ENCODE measurements at regions not wholly inside any gene's neighbourhood (a gene's known extent, or its start where the extent isn't known, plus 50 kb on each side); places are given as distances from the start of the nearest gene placed in this dataset.

DNA sequence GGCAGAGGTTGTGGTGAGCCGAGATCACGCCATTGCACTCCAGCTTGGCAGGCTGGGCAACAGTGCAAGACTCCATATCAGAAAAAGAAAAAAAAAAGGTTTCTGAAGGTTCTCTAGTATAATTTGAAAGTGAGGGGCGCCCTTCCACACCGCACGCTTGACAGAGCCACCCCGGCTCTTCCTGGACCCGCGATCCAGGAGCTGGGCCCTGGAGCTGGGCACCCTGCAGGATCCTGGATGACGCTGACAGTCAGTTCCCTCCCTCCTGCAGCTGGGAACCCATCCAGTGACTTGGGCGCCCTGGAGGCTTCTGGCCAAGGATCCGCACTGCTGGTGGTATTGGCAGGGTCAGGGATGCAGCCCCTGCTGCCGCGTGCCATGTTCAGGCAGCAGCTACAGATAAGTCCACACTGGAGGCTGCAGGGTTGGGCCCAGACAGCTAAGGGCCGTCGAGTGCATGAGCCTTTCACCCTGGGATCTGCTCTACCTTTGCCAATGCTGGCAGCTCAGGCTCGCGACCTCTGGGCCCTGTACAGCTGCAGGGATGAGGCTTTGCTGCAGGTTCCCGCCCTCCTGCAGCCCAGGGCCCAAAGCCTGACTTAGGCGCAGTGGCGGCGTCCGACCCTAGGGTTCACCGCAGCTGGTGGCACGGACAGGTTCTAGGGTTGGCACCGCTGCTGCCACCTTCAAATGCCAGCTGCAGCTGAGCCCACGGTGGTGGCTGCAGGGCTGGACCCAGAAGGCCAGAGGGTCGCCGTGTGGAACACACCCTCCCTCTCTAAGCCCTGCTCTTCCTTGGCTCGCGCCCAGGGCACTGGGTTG is 110.2 kb downstream of the OR13A1 start:
- Histone ChIP-seq H3K4me1 (no peaks in the 10 kb centered on the region), H3K9me3 (peaks cover 0 to 5% (median 0%) of the 10 kb centered on the region in 12 donors), H3K27ac (no peak overlapping the region), H3K4me3 (no peak overlapping the region), H3K27me3 (peaks cover 0 to 14% (median 6%) of the 10 kb centered on the region in 9 donors), H3K36me3 (no peaks in the 10 kb centered on the region)
- WGBS, 4 donors = 90 to 97% (median 93%) methylated on average over 17 to 30 of the region's 30 CpGs
- ATAC-seq = peak in 1 of 4 donors; percentile 22
- TF ChIP-seq POLR2A (IDR thresholded peaks at IDR 0.05) = no peak
- TF ChIP-seq, protein P1, sequence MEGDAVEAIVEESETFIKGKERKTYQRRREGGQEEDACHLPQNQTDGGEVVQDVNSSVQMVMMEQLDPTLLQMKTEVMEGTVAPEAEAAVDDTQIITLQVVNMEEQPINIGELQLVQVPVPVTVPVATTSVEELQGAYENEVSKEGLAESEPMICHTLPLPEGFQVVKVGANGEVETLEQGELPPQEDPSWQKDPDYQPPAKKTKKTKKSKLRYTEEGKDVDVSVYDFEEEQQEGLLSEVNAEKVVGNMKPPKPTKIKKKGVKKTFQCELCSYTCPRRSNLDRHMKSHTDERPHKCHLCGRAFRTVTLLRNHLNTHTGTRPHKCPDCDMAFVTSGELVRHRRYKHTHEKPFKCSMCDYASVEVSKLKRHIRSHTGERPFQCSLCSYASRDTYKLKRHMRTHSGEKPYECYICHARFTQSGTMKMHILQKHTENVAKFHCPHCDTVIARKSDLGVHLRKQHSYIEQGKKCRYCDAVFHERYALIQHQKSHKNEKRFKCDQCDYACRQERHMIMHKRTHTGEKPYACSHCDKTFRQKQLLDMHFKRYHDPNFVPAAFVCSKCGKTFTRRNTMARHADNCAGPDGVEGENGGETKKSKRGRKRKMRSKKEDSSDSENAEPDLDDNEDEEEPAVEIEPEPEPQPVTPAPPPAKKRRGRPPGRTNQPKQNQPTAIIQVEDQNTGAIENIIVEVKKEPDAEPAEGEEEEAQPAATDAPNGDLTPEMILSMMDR (IDR thresholded peaks at IDR 0.05) = no peak
- DNase-seq = no peak
- intact Hi-C loops (cut with DNase I) = no loop called here

DNA sequence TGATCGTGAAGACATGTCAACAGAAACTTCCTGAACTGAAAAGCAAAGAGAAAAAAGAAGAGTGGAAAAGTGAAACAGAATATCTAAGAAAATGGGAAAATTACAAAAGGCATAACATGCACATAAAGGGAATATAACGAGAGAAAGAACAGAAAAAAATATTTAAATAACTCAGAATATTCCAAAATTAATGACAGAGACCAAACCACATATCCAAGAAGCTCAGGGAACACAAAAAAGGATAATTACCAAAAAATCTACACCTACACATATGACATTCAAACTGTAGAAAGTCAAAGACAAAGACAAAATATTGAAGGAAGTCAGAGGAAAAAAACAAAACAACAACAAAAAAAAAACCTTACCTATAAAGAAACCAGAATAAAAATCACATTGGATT is 105.5 kb downstream of the OR13A1 start:
- no peak for DNase-seq
- intact Hi-C loops (cut with DNase I) = loop anchor here in 1 of 10 donors (10.0 kb wide), 1 partner anchor 185 kb away; no protein-coding TSS in a partner anchor
- Histone ChIP-seq H3K27me3 (peaks cover 0 to 6% (median 0%) of the 10 kb centered on the region in 9 donors), H3K4me3 (no peak overlapping the region), H3K36me3 (no peaks in the 10 kb centered on the region), H3K4me1 (no peaks in the 10 kb centered on the region), H3K27ac (no peak overlapping the region), H3K9me3 (peaks cover 0 to 11% (median 0%) of the 10 kb centered on the region in 12 donors)
- TF ChIP-seq, protein P1 (IDR thresholded peaks at IDR 0.05) = no peak
- no peak for TF ChIP-seq POLR2A (IDR thresholded peaks at IDR 0.05)
- ATAC-seq = no peak
- 83 to 91% (median 86%) methylated on average over 2 of the region's 2 CpGs for WGBS, 4 donors

DNA sequence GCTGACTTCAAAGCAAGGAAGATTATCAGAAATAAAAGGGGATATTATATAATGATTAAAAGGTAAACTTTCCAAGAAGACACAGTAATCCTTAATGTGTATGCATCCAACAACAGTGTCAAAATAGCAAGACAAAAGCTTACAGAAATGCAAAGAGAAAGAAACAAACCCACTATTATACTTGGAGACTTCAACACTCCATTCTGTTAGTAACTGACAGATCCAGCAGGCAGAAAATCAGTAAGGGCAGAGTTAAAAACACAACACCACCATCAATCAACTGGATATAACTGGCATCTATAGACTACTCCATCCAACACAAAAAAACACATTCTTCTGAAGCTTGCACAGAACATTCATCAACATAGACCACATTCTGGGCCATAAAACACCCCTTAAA is 103.8 kb downstream of the OR13A1 start:
- Histone ChIP-seq H3K36me3 (no peaks in the 10 kb centered on the region), H3K9me3 (peaks cover 0 to 11% (median 0%) of the 10 kb centered on the region in 12 donors), H3K4me1 (no peaks in the 10 kb centered on the region), H3K4me3 (no peak overlapping the region), H3K27me3 (no peaks in the 10 kb centered on the region), H3K27ac (no peak overlapping the region)
- ATAC-seq = no peak
- no peak for DNase-seq
- TF ChIP-seq POLR2A (IDR thresholded peaks at IDR 0.05) = no peak
- TF ChIP-seq, protein P1 (IDR thresholded peaks at IDR 0.05) = no peak
- intact Hi-C loops (cut with DNase I) = loop anchor here in 1 of 10 donors (10.0 kb wide), 1 partner anchor 187 kb away; no protein-coding TSS in a partner anchor

DNA sequence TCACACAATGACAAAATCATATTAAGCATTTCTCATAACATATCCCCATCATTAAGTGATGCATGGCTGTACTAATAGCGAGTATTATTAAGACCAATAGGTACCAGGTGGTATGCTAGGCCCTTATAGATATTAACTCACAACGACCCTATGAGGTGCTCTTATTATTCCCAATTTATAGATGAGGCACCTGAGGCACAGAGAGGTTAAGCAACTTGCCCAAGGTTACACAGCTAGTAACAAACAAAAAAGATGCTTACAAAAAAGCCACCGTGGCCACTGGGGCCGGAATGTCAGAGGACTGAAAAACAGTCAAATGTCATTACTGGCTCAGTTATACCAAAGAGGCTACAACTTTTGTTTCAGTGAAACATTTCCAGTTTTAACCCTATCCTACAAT is 96.0 kb downstream of the OR13A1 start:
- H3K4me3 ChIP-seq = no peak overlapping the region
- H3K9me3 ChIP-seq = no peaks in the 10 kb centered on the region
- H3K36me3 ChIP-seq = no peaks in the 10 kb centered on the region
- H3K27ac ChIP-seq = no peak overlapping the region
- intact Hi-C loops (cut with DNase I) = loop anchor here in 1 of 10 donors (10.0 kb wide), 1 partner anchor 195 kb away; no protein-coding TSS in a partner anchor
- no peak for ATAC-seq
- no peak for DNase-seq
- H3K4me1 ChIP-seq = no peaks in the 10 kb centered on the region
- TF ChIP-seq POLR2A (IDR thresholded peaks at IDR 0.05) = no peak
- TF ChIP-seq, protein P1 (IDR thresholded peaks at IDR 0.05) = no peak
- WGBS, 4 donors = 69 to 80% (median 75%) methylated on average over 4 of the region's 4 CpGs
- peaks cover 0 to 5% (median 0%) of the 10 kb centered on the region in 9 donors for H3K27me3 ChIP-seq
